Tibial nerve (tissue), 4 donors: ENCODE measurements at regions not wholly inside any gene's neighbourhood (a gene's known extent, or its start where the extent isn't known, plus 50 kb on each side); places are given as distances from the start of the nearest gene placed in this dataset.

Experiments
- DNase-seq, 2 donors: peaks; one replicate each; pipeline ENCODE4 v3.0.0-alpha.2; 2019; ENCODE audit warnings: low spot score in 2 of 2
- H3K27ac ChIP-seq, 4 donors: fragments of 200-600 bp; sonication (generic) in 3 of 4; one replicate each; pipeline ENCODE4 v1.5.1; 2017 to 2019; ENCODE audit warnings: mild to moderate bottlenecking in 1 of 4
- H3K27me3 ChIP-seq, 2 donors: fragments of 200-600 bp; sonication (generic) in 1 of 2; one replicate each; pipeline versions ENCODE4 v1.5.1 to v1.6.0; 2017 to 2019
- H3K36me3 ChIP-seq, 3 donors: fragments of 200-600 bp; sonication (generic); one replicate each; pipeline ENCODE4 v1.5.1; 2018 to 2019
- H3K4me1 ChIP-seq, 4 donors: fragments of 200-600 bp; sonication (generic) in 3 of 4; one replicate each; pipeline ENCODE4 v1.5.1; 2017 to 2019
- H3K4me3 ChIP-seq, 4 donors: fragments of 200-600 bp; sonication (generic) in 3 of 4; one replicate each; pipeline ENCODE4 v1.5.1; 2017 to 2019; ENCODE audit warnings: mild to moderate bottlenecking in 1 of 4, moderate library complexity in 1 of 4
- H3K9me3 ChIP-seq, 4 donors: fragments of 200-600 bp; sonication (generic) in 3 of 4; one replicate each; pipeline ENCODE4 v1.5.1; 2017 to 2019
- EP300 ChIP-seq, 2 donors: sonication (generic); formaldehyde crosslinking; IDR thresholded peaks; one replicate each; pipeline ENCODE4 v1.6.1; 2017; ENCODE audit warnings: antibody characterized with exemption in 2 of 2, mild to moderate bottlenecking in 1 of 2
- POLR2A ChIP-seq, 2 donors: fragments of 450-650 bp; IDR thresholded peaks; one replicate each; pipeline ENCODE4 v1.6.1; 2017; ENCODE audit warnings: antibody characterized with exemption in 2 of 2, mild to moderate bottlenecking in 2 of 2, moderate library complexity in 2 of 2
- WGBS, 2 donors: methylation state at CpG; one replicate each; pipeline ENCODE4 v1.1.5; 2018; 5-methylcytosine and 5-hydroxymethylcytosine counted together
- TF ChIP-seq, protein P1 (sequence below), 5 experiments: fragments of 200-600 bp in 3 of 5; fragments of 450-650 bp in 2 of 5; sonication (generic) in 3 of 5; IDR thresholded peaks; one replicate each; pipeline ENCODE4 v1.5.1; 2016 to 2019; ENCODE audit warnings: antibody characterized with exemption in 5 of 5, mild to moderate bottlenecking in 3 of 5, moderate library complexity in 2 of 5

DNA sequence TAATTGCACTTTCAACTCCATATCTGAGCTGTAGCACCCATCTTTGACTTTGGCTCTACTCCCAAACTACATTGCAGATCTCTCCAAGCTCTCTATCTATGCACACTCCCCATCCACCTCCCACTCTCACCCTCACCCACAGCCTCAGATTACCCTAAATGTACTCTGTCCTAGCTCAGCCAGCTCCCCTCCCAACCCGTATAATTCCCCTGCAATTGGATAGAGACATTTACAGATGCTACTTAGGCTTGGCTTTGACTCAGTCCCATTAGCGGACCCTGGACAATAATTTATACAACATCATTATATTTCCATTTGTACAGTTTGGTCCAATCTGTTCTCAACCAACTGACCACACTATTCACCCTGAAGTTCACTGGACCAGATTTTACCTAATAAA is 338.9 kb upstream of the ANO3 start:
- DNase-seq: no peak
- Histone ChIP-seq H3K36me3 (no peaks in the 10 kb centered on the region), H3K27me3 (no peaks in the 10 kb centered on the region), H3K4me3 (no peak overlapping the region), H3K9me3 (no peaks in the 10 kb centered on the region), H3K27ac (no peak overlapping the region), H3K4me1 (no peaks in the 10 kb centered on the region)
- no peak for TF ChIP-seq EP300 (IDR thresholded peaks at IDR 0.05)
- TF ChIP-seq POLR2A (IDR thresholded peaks at IDR 0.05): no peak
- TF ChIP-seq, protein P1, sequence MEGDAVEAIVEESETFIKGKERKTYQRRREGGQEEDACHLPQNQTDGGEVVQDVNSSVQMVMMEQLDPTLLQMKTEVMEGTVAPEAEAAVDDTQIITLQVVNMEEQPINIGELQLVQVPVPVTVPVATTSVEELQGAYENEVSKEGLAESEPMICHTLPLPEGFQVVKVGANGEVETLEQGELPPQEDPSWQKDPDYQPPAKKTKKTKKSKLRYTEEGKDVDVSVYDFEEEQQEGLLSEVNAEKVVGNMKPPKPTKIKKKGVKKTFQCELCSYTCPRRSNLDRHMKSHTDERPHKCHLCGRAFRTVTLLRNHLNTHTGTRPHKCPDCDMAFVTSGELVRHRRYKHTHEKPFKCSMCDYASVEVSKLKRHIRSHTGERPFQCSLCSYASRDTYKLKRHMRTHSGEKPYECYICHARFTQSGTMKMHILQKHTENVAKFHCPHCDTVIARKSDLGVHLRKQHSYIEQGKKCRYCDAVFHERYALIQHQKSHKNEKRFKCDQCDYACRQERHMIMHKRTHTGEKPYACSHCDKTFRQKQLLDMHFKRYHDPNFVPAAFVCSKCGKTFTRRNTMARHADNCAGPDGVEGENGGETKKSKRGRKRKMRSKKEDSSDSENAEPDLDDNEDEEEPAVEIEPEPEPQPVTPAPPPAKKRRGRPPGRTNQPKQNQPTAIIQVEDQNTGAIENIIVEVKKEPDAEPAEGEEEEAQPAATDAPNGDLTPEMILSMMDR (IDR thresholded peaks at IDR 0.05): no peak
- 87 to 97% methylated on average over 2 of the region's 2 CpGs for WGBS, 2 donors

DNA sequence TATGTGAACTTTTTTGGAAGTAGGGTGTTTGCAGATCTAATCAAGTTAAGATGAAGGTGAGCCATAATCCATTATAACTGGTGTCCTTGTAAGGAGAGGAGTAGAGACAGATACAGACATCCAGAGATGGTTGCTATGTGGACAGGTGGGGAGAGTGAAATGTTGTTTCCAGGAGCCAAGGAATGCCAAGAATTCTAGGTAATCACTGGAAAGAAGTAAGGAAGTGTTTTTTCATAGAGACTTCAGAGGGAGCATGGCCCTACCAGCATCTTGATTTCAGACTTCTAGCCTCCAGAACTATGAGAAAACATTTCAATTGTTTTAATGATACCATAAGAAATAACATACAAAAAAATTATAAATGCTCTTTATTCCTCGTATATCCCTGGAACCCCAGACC is 320.5 kb upstream of the ANO3 start:
- WGBS, 2 donors: 65 to 81% methylated on average over 1 of the region's 1 CpG
- TF ChIP-seq, protein P1 (IDR thresholded peaks at IDR 0.05): no peak
- TF ChIP-seq POLR2A (IDR thresholded peaks at IDR 0.05): no peak
- no peaks in the 10 kb centered on the region for H3K36me3 ChIP-seq
- no peak overlapping the region for H3K27ac ChIP-seq
- no peaks in the 10 kb centered on the region for H3K4me1 ChIP-seq
- no peaks in the 10 kb centered on the region for H3K27me3 ChIP-seq
- H3K9me3 ChIP-seq: no peaks in the 10 kb centered on the region
- no peak overlapping the region for H3K4me3 ChIP-seq
- DNase-seq: no peak

DNA sequence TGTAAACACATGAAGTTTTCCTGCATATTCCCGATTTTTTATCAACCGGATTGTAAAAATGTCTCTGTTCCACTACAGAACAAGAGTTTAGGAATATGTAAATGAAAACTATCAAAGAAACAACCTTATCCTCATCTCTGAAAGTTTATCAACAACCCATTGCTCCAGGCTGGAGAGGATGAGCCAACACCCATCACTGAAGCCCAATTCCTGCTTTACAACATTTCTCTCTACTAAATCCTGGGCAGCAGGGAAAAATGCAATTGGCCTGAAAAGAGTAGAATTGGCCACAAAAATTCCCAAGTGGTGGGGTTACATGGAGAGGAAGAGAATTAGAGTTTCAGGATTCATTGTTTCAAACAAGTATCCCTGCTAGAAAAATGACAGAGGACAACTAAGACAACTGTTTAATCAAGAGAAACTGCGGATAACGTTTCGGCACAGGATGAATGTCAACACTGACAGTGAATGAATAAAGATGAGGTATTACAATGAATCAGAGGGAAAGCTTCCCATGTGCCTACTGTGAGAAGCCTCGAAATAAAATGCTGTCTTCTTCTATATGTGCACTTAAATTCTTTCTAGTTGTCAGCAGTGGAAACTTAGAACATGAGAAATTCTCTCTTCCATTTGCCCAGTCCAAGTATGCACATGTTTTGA is 317.3 kb upstream of the ANO3 start:
- no peaks in the 10 kb centered on the region for H3K4me1 ChIP-seq
- no peak for DNase-seq
- no peak overlapping the region for H3K4me3 ChIP-seq
- TF ChIP-seq EP300 (IDR thresholded peaks at IDR 0.05) (no peak), POLR2A (IDR thresholded peaks at IDR 0.05) (no peak)
- TF ChIP-seq, protein P1 (IDR thresholded peaks at IDR 0.05): no peak
- H3K27me3 ChIP-seq: no peaks in the 10 kb centered on the region
- no peak overlapping the region for H3K27ac ChIP-seq
- H3K9me3 ChIP-seq: no peaks in the 10 kb centered on the region
- H3K36me3 ChIP-seq: no peaks in the 10 kb centered on the region
- 84% methylated on average over 6 of the region's 6 CpGs for WGBS, 2 donors

DNA sequence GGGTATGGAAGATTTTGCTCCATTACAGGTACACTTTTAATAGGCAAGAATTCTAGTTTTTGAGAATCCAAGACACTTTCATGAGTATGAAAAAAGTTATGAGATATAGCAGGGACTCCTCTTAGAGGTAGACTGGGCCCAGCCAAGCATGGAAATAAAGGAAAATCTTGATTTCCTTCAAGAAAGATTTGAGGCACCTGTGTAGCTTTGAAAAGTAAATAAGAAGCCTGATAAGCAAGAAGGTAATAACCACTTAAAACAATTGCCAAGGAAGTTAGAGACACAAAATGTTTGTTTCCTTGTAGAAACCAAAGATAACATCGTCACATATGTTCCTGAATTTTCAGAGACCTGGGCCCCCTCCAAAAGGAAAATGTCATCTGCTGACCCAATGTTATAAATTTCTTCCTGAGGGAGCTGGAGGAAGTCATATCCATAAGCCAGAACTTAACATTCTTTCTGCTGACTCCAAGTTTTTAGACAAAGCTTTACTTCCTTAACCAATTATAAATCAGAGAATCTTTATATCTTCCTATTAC is 314.5 kb upstream of the ANO3 start:
- TF ChIP-seq POLR2A (IDR thresholded peaks at IDR 0.05) (no peak), EP300 (IDR thresholded peaks at IDR 0.05) (no peak)
- TF ChIP-seq, protein P1 (IDR thresholded peaks at IDR 0.05): no peak
- no peaks in the 10 kb centered on the region for H3K4me1 ChIP-seq
- no peak overlapping the region for H3K4me3 ChIP-seq
- no peak for DNase-seq
- whole genome bisulfite sequencing, 2 donors: 81 to 82% methylated on average over 1 of the region's 1 CpG
- H3K27ac ChIP-seq: no peak overlapping the region
- no peaks in the 10 kb centered on the region for H3K9me3 ChIP-seq
- no peaks in the 10 kb centered on the region for H3K27me3 ChIP-seq
- H3K36me3 ChIP-seq: no peaks in the 10 kb centered on the region

DNA sequence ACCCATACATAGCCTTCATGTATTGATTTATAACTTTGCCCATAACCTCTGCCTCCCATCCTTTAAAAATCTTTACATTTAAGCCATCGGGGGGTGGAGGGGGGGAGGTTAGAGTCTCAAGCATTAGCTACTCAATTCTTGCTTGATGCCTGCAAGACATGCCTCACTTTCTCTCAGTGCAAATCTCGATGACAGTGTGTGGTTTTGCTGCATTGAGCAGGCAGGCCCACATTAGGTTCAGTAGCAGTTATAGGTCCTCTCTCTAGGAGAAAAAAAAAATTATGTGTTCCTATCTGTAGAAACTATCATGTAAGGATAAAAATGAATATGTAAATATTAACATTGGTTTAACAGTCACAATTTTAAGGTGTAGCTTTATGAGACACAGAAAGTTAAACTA is 314.0 kb upstream of the ANO3 start:
- 79 to 85% methylated on average over 2 of the region's 2 CpGs for WGBS, 2 donors
- H3K4me1 ChIP-seq: no peaks in the 10 kb centered on the region
- no peaks in the 10 kb centered on the region for H3K36me3 ChIP-seq
- DNase-seq: no peak
- no peaks in the 10 kb centered on the region for H3K9me3 ChIP-seq
- no peak overlapping the region for H3K27ac ChIP-seq
- H3K4me3 ChIP-seq: no peak overlapping the region
- H3K27me3 ChIP-seq: no peaks in the 10 kb centered on the region
- TF ChIP-seq, protein P1 (IDR thresholded peaks at IDR 0.05): no peak
- TF ChIP-seq POLR2A (IDR thresholded peaks at IDR 0.05) (no peak), EP300 (IDR thresholded peaks at IDR 0.05) (no peak)
